ENCODE measurements at regions not wholly inside any gene's neighbourhood (a gene's known extent, or its start where the extent isn't known, plus 50 kb on each side); places are given as distances from the start of the nearest gene placed in this dataset.
A peak's percentile ranks its signal among the peaks of the same experiment; 100 is the strongest.
"Not testable (repeated sequence)": the region's sequence is repeated elsewhere in the genome, so short reads cannot be mapped to it uniquely, and the experiment has no call there.

DNA sequence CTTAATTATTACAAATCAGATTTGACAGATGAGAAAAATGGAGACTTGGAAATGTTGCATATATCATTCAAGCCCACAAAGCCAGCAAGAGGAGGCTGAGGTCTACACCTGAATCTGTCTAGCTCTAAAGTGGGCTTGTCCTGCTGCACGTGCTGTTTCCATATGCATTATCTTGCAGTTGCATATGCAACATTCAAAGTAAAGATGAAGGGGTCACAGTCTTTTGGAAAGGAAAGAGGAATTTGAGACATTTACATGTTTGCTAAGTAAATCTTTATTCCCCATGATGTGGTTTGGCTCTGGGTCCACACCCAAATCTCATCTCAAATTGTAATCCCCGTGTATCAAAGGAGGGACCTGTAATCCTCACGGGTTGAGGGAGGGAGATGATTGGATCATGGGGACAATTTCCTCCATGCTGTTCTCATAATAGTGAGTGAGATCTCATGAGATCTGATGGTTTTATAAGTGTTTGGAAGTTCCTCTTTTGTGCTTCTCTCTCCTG lies 98.3 kb downstream of the BACH1 start:
- DNase-seq (ENCODE audit: low read depth), result no peak

DNA sequence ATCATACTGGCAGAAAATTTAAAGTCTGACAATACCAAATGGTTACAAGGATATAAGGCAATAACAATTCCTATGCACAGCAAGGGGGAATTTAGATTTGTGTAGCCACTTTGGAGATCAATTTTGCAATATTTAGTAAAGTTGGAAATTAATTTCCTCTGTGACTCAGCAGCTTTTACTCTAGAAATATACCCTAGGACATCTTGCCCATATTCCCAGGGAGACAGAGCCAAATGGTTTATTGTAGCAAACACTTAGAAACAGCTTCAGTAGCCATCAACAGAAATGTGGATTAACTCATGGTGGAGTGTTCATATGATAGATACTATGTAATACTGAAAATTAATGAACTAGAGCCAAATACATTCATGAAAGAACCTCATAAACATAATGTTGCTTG lies 104.6 kb downstream of the BACH1 start:
- no peak for DNase-seq (ENCODE audit: low read depth)

DNA sequence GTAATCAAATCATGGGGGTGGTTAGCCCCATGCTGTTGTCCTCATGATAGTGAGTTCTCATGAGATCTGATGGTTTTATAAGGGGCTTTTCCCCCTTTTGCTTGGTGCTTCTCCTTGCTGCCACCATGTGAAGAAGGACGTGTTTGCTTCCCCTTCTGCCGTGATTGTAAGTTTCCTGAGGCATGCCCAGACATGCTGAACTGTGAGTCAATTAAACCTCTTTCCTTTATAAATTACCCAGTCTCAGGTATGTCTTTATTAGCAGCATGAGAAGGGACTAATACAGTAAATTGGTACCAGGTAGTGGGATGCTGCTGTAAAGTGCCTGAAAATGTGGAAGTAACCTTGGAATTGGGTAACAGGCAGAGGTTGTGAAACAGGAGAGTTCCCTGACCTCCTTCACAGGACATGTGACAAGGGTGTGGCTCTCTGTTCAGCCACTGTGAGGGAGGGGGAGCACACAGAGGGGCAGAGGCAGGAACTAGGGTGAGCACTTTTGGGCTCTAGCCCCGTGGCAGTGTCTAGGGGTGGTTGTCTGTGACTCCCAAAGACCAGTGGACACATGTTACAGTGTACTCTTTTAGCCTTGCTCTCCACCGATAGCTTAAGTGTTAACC lies 105.3 kb downstream of the BACH1 start:
- DNase-seq (ENCODE audit: low read depth), result no peak

DNA sequence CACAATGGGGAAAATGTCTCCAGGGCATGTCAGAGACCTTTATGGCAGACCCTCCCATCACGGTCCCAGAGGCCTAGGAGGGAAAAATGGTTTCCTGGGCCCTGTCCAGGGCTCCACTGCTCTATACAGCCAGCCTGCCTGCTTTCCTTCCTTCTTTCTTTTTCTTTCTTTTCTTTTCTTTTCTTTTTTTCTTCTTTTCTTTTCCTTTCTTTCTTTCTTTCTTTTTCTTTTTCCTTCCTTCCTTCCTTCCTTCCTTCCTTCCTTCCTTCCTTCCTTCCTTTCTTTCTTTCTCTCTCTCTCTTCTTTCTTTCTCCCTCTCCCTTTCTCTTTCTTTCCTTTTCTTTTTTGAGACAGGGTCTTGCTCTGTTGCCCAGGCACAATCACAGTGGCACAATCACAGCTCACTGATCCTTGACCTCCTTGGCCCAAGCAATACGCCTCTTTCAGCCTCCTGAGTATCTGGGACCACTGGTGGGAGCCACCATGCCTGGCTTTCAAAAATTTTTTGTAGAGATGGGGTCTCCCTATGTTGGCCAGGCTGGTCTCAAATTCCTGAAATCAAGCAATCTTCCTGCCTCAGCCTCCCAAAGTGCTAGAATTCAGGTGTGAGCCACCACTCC lies 106.9 kb downstream of the BACH1 start:
- no peak for DNase-seq (ENCODE audit: low read depth)

DNA sequence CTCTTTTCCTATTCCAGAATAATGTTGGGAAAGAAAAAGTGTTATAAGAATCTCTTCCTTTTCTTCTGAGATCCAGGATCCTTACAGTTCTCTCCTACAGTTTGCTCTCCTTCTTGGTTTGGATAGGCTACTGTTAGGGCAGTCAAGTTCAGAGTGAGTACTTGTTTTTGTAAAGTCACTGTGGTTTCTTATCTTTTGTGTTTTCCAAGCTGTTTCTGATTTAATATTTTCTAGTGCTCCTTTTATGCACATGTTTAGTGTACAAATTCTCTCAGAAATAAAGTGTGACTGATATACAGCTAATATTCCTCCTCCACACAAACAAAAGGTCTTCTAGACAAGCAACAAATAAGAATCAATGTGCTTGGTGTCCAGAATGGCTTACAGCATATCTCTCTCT lies 107.7 kb downstream of the BACH1 start:
- DNase-seq (ENCODE audit: low read depth), result no peak

DNA sequence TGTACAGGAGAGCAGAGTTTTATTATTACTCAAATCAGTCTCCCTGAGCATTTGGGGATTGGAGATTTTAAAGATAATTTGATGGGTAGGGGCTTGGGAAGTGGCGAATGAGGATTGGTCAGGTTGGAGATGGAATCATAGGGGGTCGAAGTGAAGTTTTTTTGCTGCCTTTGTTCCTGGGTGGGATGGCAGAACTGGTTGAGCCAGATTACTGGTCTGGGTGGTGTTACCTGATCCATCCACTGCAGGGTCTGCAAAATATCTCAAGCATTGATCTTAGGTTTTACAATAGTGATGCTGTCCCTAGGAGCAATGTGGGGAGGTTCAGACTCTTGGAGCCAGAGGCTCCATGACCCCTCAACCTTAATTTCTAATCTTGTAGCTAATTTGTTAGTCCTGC lies 108.8 kb downstream of the BACH1 start:
- no peak for DNase-seq (ENCODE audit: low read depth)

DNA sequence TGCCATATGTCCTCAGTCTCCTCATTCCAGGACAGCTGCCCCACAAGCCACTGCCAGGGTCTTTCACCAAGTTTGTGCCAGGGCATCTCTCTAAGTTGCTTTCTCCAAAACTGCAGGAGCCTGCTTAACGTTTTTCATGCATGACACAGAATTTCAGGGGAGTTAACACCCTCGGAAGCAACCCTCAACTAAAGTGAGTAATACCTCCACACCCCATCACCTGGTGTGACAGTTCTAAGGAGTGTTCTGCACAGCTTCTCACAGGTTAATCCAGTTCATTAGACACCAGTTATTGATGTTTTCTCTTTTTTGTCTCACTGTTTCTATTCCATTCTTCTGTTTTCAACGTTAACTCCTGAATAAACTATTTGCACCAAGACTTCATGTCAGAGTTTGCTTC lies 115.0 kb downstream of the BACH1 start:
- DNase-seq (ENCODE audit: low read depth), result no peak

DNA sequence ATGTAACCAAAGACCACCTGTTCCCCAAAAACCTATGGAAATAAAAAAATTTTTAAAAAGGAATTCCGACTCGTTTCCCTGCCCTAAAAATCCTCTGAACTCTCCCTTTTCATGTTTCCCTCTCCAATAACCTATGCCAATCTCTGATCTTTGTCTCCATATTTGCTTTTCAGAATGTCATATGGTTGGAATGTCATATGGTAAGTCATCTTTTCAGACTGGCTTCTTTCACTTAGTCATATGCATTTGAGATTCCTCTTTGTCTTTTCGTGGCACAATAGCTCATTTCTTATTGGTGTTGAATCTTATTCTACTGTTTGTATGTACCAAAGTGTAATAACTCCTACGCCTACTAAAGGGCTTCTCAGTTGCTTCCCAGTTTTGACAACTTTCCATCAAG lies 117.5 kb downstream of the BACH1 start:
- DNase-seq (ENCODE audit: low read depth), result no peak

DNA sequence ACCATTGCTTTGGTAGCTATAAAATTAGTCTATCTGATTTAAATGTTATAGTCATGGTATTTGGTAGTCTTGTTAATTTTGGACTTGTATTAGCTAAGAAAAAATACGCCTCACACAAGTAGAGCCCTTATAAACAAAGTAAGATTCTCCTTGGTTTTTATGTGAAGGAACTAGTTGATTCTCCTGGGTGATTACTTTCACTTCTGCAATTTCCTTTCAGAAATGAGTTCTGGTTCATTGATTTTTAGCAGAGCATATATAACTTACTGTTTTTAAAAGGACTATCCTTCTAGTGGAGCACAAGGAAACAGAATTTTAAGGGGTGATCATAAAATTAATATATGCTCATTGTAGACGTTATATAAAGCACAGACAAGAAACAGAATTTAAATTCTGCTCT lies 120.1 kb downstream of the BACH1 start:
- no peak for DNase-seq (ENCODE audit: low read depth)

DNA sequence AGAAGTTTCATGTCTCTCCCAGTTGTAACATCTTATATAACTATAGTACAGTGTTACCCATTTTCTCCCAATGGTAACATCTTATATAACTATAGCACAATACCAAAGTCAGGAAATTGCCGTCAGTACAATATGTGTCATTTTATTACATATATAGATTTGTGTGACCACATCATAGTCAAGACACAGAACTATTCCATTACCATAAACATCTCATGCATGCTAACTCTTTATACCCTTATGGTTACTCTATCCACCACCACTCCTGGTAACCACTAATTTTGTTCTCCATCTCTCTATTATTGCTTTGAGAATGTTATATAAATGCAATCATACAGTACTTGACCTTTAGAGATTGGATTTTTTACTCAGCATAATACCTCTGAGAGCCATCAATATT lies 120.7 kb downstream of the BACH1 start:
- no peak for DNase-seq (ENCODE audit: low read depth)

DNA sequence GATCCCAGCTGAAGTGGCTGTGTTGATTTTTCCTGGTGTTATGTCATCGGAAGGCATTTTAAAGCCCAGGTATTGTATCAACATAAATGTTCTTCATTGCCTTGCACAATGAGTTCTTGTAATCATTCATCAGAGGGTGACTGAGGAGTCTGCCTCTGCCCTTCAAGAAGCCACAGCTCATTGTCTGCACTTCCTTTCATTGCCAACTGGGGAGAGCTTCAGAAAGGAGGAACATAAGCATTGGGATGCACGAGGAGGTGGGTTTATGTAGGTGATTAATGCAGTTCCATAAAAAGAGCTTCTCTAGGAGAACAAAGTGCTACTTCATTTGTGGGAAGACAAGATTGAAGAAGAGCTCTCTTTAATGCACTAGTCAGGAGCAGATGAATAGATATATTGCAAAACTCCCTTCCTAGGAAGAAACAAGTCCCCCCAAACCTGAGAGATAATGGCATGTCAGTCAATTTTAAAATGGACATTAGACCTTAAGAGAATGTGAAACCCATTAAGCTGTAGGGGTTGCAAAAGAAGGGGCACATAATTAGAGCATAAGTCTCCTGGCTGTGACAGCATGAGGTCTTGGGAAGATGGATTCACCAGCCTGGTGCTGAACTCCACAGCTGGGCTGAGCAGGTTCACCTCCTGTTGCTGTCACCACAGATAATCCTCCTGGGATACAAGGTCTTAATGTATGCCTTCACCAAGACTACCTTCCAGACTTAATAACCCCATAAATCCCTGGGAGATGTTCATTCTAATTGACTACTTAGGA lies 124.6 kb downstream of the BACH1 start:
- no peak for DNase-seq (ENCODE audit: low read depth)

DNA sequence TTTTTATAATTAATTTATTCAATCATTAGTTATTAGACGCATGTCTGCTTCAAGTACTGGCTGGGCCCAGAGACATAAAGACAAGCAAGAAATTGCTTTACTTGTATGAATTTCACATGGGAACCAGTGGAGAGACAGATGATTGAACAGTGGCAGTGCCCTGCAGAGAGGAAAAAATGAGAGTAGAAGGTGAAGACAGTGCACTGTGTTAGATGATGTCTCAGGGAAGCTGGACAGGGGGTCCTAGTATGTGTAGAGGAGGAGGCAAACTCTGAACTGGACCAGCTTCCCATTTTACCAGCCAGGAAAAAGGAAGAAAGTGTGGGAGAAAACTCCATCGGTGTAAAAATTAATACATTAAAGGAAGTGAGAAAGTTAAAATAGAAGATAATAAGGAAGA lies 126.0 kb downstream of the BACH1 start:
- DNase-seq (ENCODE audit: low read depth), result no peak

DNA sequence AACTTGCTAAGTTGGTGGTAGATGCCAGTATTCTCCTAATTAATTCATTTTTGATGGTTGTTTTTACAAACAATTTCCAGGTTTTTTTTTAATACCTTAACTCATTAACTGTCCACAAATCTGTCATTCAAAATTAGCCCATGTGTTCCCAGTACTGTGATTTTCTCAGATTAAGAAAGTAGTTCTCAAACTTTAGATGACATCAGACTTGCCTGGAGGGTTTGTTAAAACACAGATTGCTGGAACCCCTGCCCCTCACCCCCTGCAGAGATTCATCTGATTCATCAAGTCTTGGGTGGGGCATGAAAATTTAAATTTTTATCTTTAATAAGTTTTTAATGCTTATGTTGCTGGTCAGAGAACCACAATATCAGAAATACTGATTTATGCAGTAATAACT lies 130.5 kb downstream of the BACH1 start:
- no peak for DNase-seq (ENCODE audit: low read depth)

DNA sequence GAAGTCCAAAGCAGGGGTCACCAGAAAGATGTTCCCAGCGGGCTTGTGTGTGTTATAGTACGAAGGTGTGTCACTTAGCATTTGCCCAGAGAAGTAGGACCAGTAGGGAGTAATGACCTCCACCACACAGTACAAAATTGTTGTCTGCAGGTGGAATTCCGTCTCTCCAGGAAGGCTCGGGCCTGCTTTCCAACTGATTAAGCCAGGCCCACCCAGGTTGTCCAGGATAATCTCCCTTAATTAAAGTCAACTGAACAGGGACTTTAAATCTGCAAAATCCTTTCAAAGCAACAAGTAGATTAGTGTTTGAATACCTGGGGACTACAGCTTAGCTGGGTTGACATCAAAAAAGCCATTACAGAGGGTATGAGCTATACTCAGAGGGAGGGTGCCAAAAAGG lies 131.3 kb downstream of the BACH1 start:
- DNase-seq (ENCODE audit: low read depth), result no peak

DNA sequence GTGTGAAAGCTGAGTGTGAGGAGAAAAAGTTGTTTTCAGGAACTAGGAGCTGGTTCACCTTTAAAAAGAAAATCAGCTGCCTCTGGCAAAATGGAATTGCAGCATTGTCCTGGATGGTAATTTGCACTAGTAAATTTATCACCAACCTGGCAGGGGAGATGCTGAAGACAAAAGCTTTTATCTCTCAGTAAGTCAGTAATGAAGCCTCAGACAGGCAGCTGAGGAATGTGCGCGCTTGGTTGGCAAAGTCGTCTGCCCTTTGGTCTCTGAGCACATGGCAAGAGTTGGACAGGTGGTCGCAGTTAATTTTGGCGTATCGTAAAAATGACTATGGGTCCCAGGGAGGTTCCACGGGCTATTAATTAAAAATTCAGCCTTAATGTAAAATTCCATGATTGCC lies 131.9 kb downstream of the BACH1 start:
- DNase-seq (ENCODE audit: low read depth), result no peak

DNA sequence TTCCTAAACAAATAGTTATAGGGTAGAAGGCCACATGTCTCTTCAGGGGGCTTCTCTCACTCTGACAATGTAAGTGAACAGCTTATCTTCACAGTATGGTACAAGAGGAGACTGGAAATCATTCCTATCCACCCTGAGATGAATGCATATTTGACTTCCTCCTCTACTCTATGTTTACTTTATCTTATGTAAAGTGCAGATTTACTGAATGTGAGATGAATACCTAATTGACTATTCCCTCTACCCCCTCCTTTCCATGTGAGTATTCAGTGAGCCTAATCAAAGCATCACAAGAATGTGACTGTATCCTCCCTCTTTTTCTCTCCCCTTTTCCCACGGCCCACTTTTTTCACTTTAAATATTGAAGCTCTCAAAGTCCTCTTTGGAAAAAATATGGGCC lies 132.5 kb downstream of the BACH1 start:
- no peak for DNase-seq (ENCODE audit: low read depth)

DNA sequence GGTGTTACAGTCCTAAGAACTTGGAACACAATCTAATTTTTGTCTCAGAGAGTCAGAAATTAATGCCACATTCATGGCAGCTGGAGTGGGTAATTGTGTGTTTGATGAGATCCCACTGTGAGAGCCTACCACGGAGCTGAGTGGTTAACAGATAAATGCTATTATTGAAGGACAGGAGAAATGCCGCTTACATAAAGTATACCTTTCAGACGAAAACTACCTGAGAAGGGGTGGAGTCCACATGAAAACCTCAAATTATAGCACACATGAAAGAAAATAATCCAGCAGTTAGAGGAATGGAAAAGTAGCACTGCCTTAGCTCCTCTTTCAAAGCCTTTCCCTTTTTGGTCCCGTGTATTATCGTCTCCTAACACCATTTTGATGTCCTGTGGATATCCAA lies 133.0 kb downstream of the BACH1 start:
- no peak for DNase-seq (ENCODE audit: low read depth)

DNA sequence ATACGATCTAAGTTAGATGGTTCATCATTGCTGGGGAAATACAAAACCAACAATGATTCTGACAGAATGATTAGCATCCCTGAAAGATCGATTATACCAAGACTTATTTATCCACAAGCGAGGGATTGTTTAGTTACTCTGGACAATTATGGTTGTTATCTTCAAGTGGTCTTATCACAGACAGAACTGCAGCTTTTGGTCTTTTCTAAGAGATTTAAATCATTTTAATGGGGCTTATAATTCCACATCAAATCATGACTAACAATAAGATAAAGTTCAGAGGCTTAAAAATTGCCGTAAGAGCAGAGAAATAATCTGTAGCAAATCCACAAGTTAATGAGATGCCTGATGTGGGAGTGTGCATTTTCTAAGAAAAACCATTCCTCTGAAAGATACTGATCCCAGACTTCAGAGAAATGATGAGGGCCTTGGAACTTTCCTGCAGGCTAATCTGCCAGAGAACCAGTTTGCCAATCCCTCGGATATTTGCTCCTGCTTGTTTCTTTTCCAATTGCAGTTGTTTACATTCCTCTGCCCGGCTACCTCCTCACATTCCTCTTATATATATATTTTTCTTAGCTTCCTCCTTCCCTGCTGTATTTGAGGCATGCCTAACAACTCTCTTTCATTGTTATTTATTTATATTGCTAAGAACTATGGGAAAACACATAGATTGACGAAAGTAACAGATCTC lies 134.8 kb downstream of the BACH1 start:
- DNase-seq (ENCODE audit: low read depth), result no peak

DNA sequence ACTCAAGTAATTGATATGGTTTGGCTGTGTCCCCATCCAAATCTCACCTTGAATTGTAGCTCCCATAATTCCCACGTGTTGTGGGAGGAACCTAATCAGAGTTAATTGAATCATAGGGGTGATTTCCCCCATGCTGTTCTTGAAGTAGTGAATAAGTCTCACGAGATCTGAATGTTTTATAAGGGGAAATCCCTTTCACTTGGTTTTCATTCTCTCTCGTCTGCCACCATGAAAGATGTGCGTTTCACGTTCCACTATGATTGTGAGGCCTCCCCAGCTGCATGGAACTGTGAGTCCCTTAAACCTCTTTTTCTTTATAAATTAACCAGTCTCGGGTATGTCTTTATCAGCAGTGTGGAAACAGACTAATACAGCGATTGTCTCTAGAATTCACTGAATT lies 135.4 kb downstream of the BACH1 start:
- DNase-seq (ENCODE audit: low read depth), result no peak

DNA sequence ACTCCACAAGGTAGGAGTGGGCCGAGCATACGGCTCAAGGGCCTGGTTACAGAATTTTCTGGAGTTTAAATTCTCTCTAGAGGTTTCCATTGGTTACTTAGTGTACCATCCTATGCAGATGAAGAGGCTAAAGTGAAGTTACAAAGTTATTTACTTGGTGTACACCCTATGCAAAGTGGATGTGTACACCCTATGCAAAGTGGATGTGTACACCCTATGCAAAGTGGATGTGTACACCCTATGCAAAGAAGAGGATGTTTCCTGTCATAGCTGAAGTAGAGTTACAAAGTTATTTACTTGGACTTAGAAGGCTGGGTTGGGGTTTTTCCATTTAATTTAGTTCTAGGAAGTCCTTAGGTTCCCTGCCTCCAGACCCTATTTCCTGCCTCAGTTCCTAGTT lies 136.3 kb downstream of the BACH1 start:
- not testable (repeated sequence) for DNase-seq (ENCODE audit: low read depth)

DNA sequence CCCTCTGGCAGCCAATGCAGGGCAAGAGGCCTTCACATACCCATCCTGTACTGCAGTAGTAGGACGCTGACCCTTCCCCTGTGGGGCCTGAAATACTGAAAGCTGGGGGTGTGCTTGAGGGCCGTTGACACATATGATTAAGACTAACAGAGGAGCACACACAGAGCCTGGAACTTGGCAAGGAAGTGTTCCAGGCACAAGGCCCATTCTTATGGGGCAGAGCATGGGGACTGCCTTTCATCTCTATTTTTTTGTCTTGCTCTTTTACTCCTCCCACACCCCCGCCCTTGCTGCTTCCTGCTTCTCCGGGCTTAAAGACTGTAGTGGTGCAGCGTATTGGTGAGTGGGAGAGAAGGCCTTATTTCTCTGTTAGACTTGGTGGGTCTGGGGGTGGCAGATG lies 137.4 kb downstream of the BACH1 start:
- no peak for DNase-seq (ENCODE audit: low read depth)

DNA sequence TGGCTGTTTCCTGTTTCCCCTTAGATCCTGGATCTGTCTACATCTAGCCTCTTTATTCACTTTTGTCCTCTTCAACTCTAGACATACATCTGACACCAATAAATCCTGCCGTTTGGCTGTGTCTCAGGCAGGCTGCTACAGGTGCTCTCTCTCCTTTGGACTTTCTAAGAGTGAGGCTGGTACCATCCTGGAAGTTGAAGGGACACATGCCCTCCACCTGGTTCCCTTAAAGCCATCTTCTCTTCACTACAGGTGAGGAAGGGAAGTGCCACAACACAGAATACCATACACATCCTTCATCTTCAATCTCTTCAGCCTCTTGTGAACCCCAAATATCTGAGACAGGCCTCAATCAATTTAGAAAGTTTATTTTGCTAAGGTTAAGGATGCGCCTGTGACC lies 137.9 kb downstream of the BACH1 start:
- DNase-seq (ENCODE audit: low read depth), result no peak

DNA sequence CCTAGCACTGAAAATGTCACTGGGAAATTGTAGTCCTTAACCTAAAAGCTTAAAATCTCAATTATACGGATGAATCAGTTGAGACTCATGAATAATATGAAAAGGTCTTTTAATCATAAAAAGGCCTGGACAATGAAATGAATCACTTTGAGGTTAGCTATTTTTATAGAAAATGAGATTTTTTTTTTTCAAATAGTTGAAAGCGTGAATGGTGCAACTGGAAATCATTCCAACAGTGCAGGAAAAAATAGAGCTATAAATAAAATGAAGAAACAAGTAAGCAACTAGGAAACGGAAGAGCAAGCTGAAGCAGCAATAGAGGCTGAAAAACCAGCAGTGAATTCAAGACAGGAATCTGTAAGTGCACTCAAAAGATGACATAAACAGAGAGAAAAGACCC lies 142.9 kb downstream of the BACH1 start:
- DNase-seq (ENCODE audit: low read depth), result peak; percentile 29
